A549 (cell line): ENCODE measurements at regions not wholly inside any gene's neighbourhood (a gene's known extent, or its start where the extent isn't known, plus 50 kb on each side); places are given as distances from the start of the nearest gene placed in this dataset.
"Not testable (repeated sequence)": the region's sequence is repeated elsewhere in the genome, so short reads cannot be mapped to it uniquely, and the experiment has no call there.

ENCODE experiments used
- ATAC-seq, 2 experiments: fragments of 200-7000 bp in 1 of 2; fragments of >200 bp in 1 of 2; cut with Nextera tagmentation in 1 of 2; cut with Tn5 transposase in 1 of 2; 3 replicates each; pipeline versions ENCODE4 v1.8.0 to v1.9.1; 2018 to 2020; ENCODE audit warnings: mild to moderate bottlenecking in 1 of 2, moderate library complexity in 1 of 2
- CTCF ChIA-PET: fragments of 300-600 bp; sonication (Branson Sonifier 250); formaldehyde crosslinking; extraction: SDS; loops from one replicate; lab custom pipeline; 2021; ENCODE audit warnings: antibody characterized with exemption, inconsistent platforms; lab: Yijun Ruan, JAX
- POLR2A ChIA-PET: fragments of 350-600 bp; formaldehyde crosslinking; extraction: SDS; loops from one replicate; lab custom pipeline; 2021; ENCODE audit warnings: antibody characterized with exemption, inconsistent platforms; lab: Yijun Ruan, JAX
- DNase-seq, 2 experiments: peaks; one replicate each; pipeline versions ENCODE4 v3.0.0 to v3.0.0-alpha.2; 2011 to 2016; ENCODE audit warnings: low read depth in 1 of 2, low spot score in 1 of 2
- FAIRE-seq: peaks from 2 replicates; lab custom pipeline; 2011; peaks lifted over from hg19 to GRCh38; lab: Jason Lieb, UNC
- H3K27ac ChIP-seq, 2 experiments: fragments of >200 bp; sonication (Bioruptor Twin); formaldehyde crosslinking; 3 replicates each; pipeline ENCODE4 v1.5.1; 2016 to 2017
- H3K4me1 ChIP-seq: fragments of >200 bp; sonication (Bioruptor Twin); formaldehyde crosslinking; 3 replicates; pipeline ENCODE4 v1.6.1; 2016
- H3K4me2 ChIP-seq: fragments of >200 bp; sonication (Bioruptor Twin); formaldehyde crosslinking; 3 replicates; pipeline ENCODE4 v1.6.1; 2016
- H3K4me3 ChIP-seq: fragments of >200 bp; sonication (Bioruptor Twin); formaldehyde crosslinking; 3 replicates; pipeline ENCODE4 v1.5.1; 2016
- H3K9me3 ChIP-seq: fragments of >200 bp; sonication (Bioruptor Twin); formaldehyde crosslinking; 3 replicates; pipeline ENCODE4 v1.6.1; 2016
- BHLHE40 ChIP-seq: IDR thresholded peaks from 2 replicates; pipeline ENCODE4 v1.6.1; 2012; ENCODE audit warnings: low read depth, low read length, inconsistent platforms
- CEBPB ChIP-seq, 2 experiments: fragments of >200 bp in 1 of 2; sonication (Bioruptor Twin) in 1 of 2; formaldehyde crosslinking in 1 of 2; IDR thresholded peaks; 2 replicates each; pipeline ENCODE4 v1.6.1; 2012 to 2016
- CHD2 ChIP-seq: fragments of 150-350 bp; IDR thresholded peaks from 2 replicates; pipeline ENCODE4 v1.6.1; 2014; ENCODE audit warnings: low read length; ENCODE audit not compliant: partially characterized antibody
- ESRRA ChIP-seq: fragments of 150-350 bp; IDR thresholded peaks from 2 replicates; pipeline ENCODE4 v1.6.1; 2014; ENCODE audit warnings: mild to moderate bottlenecking, low read length, borderline replicate concordance
- FOSB ChIP-seq: fragments of 250-450 bp; sonication (Bioruptor Pico); IDR thresholded peaks from 2 replicates; pipeline ENCODE4 v1.5.0; 2020; ENCODE audit warnings: mild to moderate bottlenecking, moderate library complexity
- FOXS1 ChIP-seq: fragments of 250-450 bp; sonication (Bioruptor Pico); IDR thresholded peaks from 2 replicates; pipeline ENCODE4 v1.5.0; 2020; ENCODE audit warnings: mild to moderate bottlenecking, moderate library complexity
- HES2 ChIP-seq: fragments of >200 bp; sonication (Bioruptor Twin); formaldehyde crosslinking; IDR thresholded peaks from 2 replicates; pipeline ENCODE4 v1.6.1; 2016
- HEYL ChIP-seq: fragments of 250-450 bp; sonication (Bioruptor Pico); IDR thresholded peaks from 2 replicates; pipeline ENCODE4 v1.8.0; 2021; ENCODE audit warnings: mild to moderate bottlenecking, moderate library complexity
- HOXA7 ChIP-seq: fragments of 250-450 bp; sonication (Bioruptor Pico); IDR thresholded peaks from 2 replicates; pipeline ENCODE4 v1.5.0; 2020; ENCODE audit warnings: mild to moderate bottlenecking, moderate library complexity
- HOXB5 ChIP-seq: fragments of 250-450 bp; sonication (Bioruptor Pico); IDR thresholded peaks from 2 replicates; pipeline ENCODE4 v1.5.0; 2020; ENCODE audit warnings: mild to moderate bottlenecking, moderate library complexity
- JUN ChIP-seq, 2 experiments: fragments of >200 bp; sonication (Bioruptor Twin); formaldehyde crosslinking; IDR thresholded peaks; 2 replicates in 1 of 2; 3 replicates in 1 of 2; pipeline ENCODE4 v1.6.1; 2016 to 2017
- JUNB ChIP-seq: fragments of >200 bp; sonication (Bioruptor Twin); formaldehyde crosslinking; IDR thresholded peaks from 2 replicates; pipeline ENCODE4 v1.6.1; 2016
- MAFK ChIP-seq: fragments of 450-650 bp; IDR thresholded peaks from 2 replicates; pipeline ENCODE4 v1.6.1; 2014; ENCODE audit not compliant: partially characterized antibody
- MAZ ChIP-seq: fragments of 150-350 bp; IDR thresholded peaks from 2 replicates; pipeline ENCODE4 v1.6.1; 2014; ENCODE audit warnings: antibody characterized with exemption, low read depth, low read length, borderline replicate concordance
- MYC ChIP-seq: IDR thresholded peaks from 2 replicates; pipeline ENCODE4 v1.6.1; 2012; ENCODE audit warnings: mild to moderate bottlenecking, inconsistent platforms, low read length, improper control_type of control experiment, borderline replicate concordance
- PHF8 ChIP-seq: fragments of 200-600 bp; sonication (generic); IDR thresholded peaks from 2 replicates; pipeline ENCODE4 v1.6.1; 2016; ENCODE audit warnings: low read depth, mild to moderate bottlenecking, antibody characterized with exemption, moderate library complexity, borderline replicate concordance
- POLR2AphosphoS2 ChIP-seq: conservative IDR thresholded peaks from 2 replicates; pipeline ENCODE4 v1.6.1; 2012; ENCODE audit warnings: low read length, improper control_type of control experiment, inconsistent platforms
- RARB ChIP-seq: fragments of 250-450 bp; sonication (Bioruptor Pico); IDR thresholded peaks from 2 replicates; pipeline ENCODE4 v1.8.0; 2021; ENCODE audit warnings: mild to moderate bottlenecking, moderate library complexity
- RCOR1 ChIP-seq: fragments of 150-350 bp; IDR thresholded peaks from 2 replicates; pipeline ENCODE4 v1.6.1; 2014; ENCODE audit warnings: antibody characterized with exemption, low read length, low read depth
- RFX5 ChIP-seq: fragments of 450-650 bp; IDR thresholded peaks from 2 replicates; pipeline ENCODE4 v1.7.1; 2014; ENCODE audit warnings: antibody characterized with exemption, mild to moderate bottlenecking, moderate library complexity
- RNF2 ChIP-seq: fragments of 200-600 bp; sonication (generic); IDR thresholded peaks from 2 replicates; pipeline ENCODE4 v1.6.1; 2016; ENCODE audit warnings: low read depth, mild to moderate bottlenecking, antibody characterized with exemption, moderate library complexity, borderline replicate concordance
- TFCP2L1 ChIP-seq: fragments of 250-450 bp; sonication (Bioruptor Pico); IDR thresholded peaks from 2 replicates; pipeline ENCODE4 v1.5.0; 2021; ENCODE audit warnings: mild to moderate bottlenecking
- ZC3H11A ChIP-seq: fragments of 450-650 bp; IDR thresholded peaks from 2 replicates; pipeline ENCODE4 v1.6.1; 2014; ENCODE audit warnings: antibody characterized with exemption, mild to moderate bottlenecking
- ZFP36 ChIP-seq: fragments of 450-650 bp; IDR thresholded peaks from 2 replicates; pipeline ENCODE4 v1.6.1; 2014; ENCODE audit warnings: borderline replicate concordance; ENCODE audit not compliant: partially characterized antibody
- ZNF302 ChIP-seq: fragments of 250-450 bp; sonication (Bioruptor Pico); IDR thresholded peaks from 2 replicates; pipeline ENCODE4 v1.9.0; 2021; ENCODE audit warnings: inconsistent platforms, mild to moderate bottlenecking, moderate library complexity
- ZSCAN20 ChIP-seq: fragments of 250-450 bp; sonication (Bioruptor Pico); IDR thresholded peaks from 2 replicates; pipeline ENCODE4 v1.8.0; 2022; ENCODE audit warnings: mild to moderate bottlenecking, moderate library complexity
- WGBS: methylation state at CpG from one replicate; pipeline ENCODE4 v1.1.6; 2017; ENCODE audit errors: missing lambda C conversion rate; 5-methylcytosine and 5-hydroxymethylcytosine counted together
- TF ChIP-seq, protein P1 (sequence below): fragments of >200 bp; sonication (Bioruptor Twin); formaldehyde crosslinking; IDR thresholded peaks from 3 replicates; pipeline ENCODE4 v1.5.1; 2016

DNA sequence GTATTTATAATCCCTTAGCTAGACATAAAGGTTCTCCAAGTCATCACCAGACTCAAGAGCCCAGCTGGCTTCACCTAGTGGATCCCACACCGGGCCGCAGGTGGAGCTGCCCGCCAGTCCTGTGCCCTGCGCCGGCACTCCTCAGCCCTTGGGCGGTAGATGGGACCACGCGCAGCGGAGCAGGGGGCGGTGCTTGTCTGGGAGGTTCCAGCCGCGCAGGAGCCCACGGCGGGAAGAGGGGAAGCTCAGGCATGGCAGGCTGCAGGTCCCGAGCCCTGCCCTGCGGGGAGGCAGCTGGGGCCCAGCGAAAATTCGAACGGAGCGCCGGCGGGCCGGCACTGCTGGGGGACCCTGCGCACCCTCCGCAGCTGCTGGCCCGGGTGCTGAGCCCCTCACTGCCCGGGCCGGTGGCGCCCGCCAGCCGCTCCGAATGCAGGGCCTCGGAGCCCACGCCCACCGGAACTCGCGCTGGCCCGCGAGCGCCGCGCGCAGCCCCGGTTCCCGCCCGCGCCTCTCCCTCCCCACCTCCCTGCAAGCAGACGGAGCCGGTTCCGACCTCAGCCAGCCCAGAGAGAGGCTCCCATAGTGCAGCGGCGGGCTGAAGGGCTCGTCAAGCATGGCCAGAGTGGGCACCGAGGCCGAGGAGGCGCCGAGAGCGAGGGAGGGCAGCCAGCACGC is 675.6 kb downstream of the REEP3 start:
- no peak overlapping the region for H3K27ac ChIP-seq
- ATAC-seq (no peak), DNase-seq (no peak), FAIRE-seq (no peak)
- H3K9me3 ChIP-seq: no peaks in the 10 kb centered on the region
- ChIA-PET CTCF (no interaction called here), POLR2A (no interaction called here)
- H3K4me1 ChIP-seq: no peaks in the 10 kb centered on the region
- 34% methylated on average over 13 of the region's 59 CpGs for WGBS
- H3K4me2 ChIP-seq: no peak overlapping the region
- H3K4me3 ChIP-seq: no peak overlapping the region
- TF ChIP-seq HES2 (no peak), POLR2AphosphoS2 (no peak), FOXS1 (CRISPR knock-in tag) (no peak), MYC (no peak), PHF8 (no peak), RARB (CRISPR knock-in tag) (no peak), RFX5 (no peak), BHLHE40 (no peak), RNF2 (no peak), FOSB (CRISPR knock-in tag) (no peak), ZNF302 (CRISPR knock-in tag) (no peak), HOXB5 (CRISPR knock-in tag) (no peak)
- TF ChIP-seq, protein P1, sequence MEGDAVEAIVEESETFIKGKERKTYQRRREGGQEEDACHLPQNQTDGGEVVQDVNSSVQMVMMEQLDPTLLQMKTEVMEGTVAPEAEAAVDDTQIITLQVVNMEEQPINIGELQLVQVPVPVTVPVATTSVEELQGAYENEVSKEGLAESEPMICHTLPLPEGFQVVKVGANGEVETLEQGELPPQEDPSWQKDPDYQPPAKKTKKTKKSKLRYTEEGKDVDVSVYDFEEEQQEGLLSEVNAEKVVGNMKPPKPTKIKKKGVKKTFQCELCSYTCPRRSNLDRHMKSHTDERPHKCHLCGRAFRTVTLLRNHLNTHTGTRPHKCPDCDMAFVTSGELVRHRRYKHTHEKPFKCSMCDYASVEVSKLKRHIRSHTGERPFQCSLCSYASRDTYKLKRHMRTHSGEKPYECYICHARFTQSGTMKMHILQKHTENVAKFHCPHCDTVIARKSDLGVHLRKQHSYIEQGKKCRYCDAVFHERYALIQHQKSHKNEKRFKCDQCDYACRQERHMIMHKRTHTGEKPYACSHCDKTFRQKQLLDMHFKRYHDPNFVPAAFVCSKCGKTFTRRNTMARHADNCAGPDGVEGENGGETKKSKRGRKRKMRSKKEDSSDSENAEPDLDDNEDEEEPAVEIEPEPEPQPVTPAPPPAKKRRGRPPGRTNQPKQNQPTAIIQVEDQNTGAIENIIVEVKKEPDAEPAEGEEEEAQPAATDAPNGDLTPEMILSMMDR: no peak

DNA sequence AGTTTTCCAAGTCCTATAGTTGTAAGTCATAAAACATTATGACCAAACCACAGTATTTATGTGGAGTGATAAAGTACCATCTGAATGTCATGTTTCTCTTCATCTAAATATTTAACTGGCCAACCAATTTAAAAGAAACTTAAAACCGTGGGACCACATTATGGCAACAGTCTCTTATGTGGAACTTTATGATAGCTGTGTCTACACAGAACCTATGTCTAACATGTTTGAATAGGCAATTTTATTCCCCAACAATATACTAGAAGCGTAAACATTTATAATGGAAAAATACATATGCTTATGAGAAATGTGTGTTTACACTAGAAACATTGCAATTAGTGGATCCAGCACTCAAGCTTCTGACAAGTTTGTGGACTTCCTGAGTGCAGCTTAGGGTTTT is 680.7 kb downstream of the REEP3 start:
- CTCF ChIA-PET: no interaction called here
- DNase-seq: no peak
- 10% methylated on average over 2 of the region's 2 CpGs for WGBS
- H3K9me3 ChIP-seq: no peaks in the 10 kb centered on the region
- no peak overlapping the region for H3K27ac ChIP-seq
- no peak for ATAC-seq
- no peaks in the 10 kb centered on the region for H3K4me1 ChIP-seq
- TF ChIP-seq HEYL (CRISPR knock-in tag) (no peak), MAFK (no peak), JUN (IDR thresholded peaks at IDR 0.05) (no peak), MAZ (no peak), ESRRA (no peak), HOXA7 (CRISPR knock-in tag) (no peak), TFCP2L1 (no peak), JUNB (no peak), RCOR1 (no peak), CHD2 (no peak), ZFP36 (no peak), ZC3H11A (no peak), BHLHE40 (no peak), CEBPB (IDR thresholded peaks at IDR 0.05) (no peak), ZSCAN20 (CRISPR knock-in tag) (no peak)
- no peak for FAIRE-seq
- H3K4me2 ChIP-seq: no peak overlapping the region
- POLR2A ChIA-PET: no interaction called here
- no peak overlapping the region for H3K4me3 ChIP-seq

- H3K27ac ChIP-seq, H3K9me3 ChIP-seq, ATAC-seq, FAIRE-seq, H3K4me2 ChIP-seq, H3K4me3 ChIP-seq, POLR2A ChIA-PET, H3K4me1 ChIP-seq, DNase-seq, CTCF ChIA-PET: not testable (repeated sequence)
- 4% methylated on average over 7 of the region's 7 CpGs for WGBS
Observed at GRCh38 chr10:64204504-64204903, 683.3 kb downstream of the REEP3 start.
